Uterus (tissue), 3 donors: ENCODE measurements at regions not wholly inside any gene's neighbourhood (a gene's known extent, or its start where the extent isn't known, plus 50 kb on each side); places are given as distances from the start of the nearest gene placed in this dataset.
"Not testable (repeated sequence)": the region's sequence is repeated elsewhere in the genome, so short reads cannot be mapped to it uniquely, and the experiment has no call there.

Experiments used
- DNase-seq, 2 donors: peaks; one replicate each; pipeline ENCODE4 v3.0.0-alpha.2; 2019 to 2020
- H3K27ac ChIP-seq, 2 donors: fragments of 200-600 bp; sonication (generic); 1 replicate in 1 of 2; 2 replicates in 1 of 2; pipeline ENCODE4 v1.5.1; 2016 to 2018
- H3K27me3 ChIP-seq, 2 donors: fragments of 200-600 bp; sonication (generic); one replicate each; pipeline ENCODE4 v1.5.1; 2018 to 2019; ENCODE audit warnings: control low read depth in 1 of 2
- H3K36me3 ChIP-seq, 2 donors: fragments of 200-600 bp; sonication (generic); one replicate each; pipeline ENCODE4 v1.5.1; 2019; ENCODE audit warnings: control low read depth in 1 of 2
- H3K4me1 ChIP-seq, 2 donors: fragments of 200-600 bp; sonication (generic); one replicate each; pipeline ENCODE4 v1.5.1; 2018 to 2019; ENCODE audit warnings: control low read depth in 1 of 2
- H3K4me3 ChIP-seq, 2 donors: fragments of 200-600 bp; sonication (generic); 1 replicate in 1 of 2; 2 replicates in 1 of 2; pipeline ENCODE4 v1.5.1; 2018 to 2019; ENCODE audit warnings: mild to moderate bottlenecking in 1 of 2
- H3K9me3 ChIP-seq, 2 donors: fragments of 200-600 bp; sonication (generic); one replicate each; pipeline ENCODE4 v1.5.1; 2019; ENCODE audit warnings: control low read depth in 1 of 2
- CTCF ChIP-seq, 4 experiments: fragments of 200-600 bp in 2 of 4; fragments of 450-650 bp in 2 of 4; sonication (generic) in 2 of 4; IDR thresholded peaks; one replicate each; pipeline ENCODE4 v1.5.1; 2016 to 2019; ENCODE audit warnings: antibody characterized with exemption in 4 of 4, mild to moderate bottlenecking in 2 of 4, moderate library complexity in 1 of 4
- POLR2A ChIP-seq, 2 donors: fragments of 450-650 bp; IDR thresholded peaks; one replicate each; pipeline ENCODE4 v1.6.1; 2016; ENCODE audit warnings: antibody characterized with exemption in 2 of 2, mild to moderate bottlenecking in 1 of 2, moderate library complexity in 1 of 2
- intact Hi-C: fragments of 100-400 bp; cut with DNase I; formaldehyde crosslinking; loops from one replicate; pipeline ENCODE4 v1.15.1; 2023; ENCODE audit warnings: low total_unique reads
- donor health status: DM: yes; HTN: yes; CAD: no.

- intact Hi-C loops: no loop called here
- no peak for DNase-seq
Observed at GRCh38 chr4:124839786-124840390, 127.4 kb upstream of the ANKRD50 start.

GRCh38 chr4:124833831-124834505 lies 121.4 kb upstream of the ANKRD50 start:
- Histone ChIP-seq H3K4me1 (no peaks in the 10 kb centered on the region), H3K27ac (no peak overlapping the region), H3K36me3 (no peaks in the 10 kb centered on the region), H3K27me3 (no peaks in the 10 kb centered on the region), H3K9me3 (no peaks in the 10 kb centered on the region), H3K4me3 (no peak overlapping the region)
- DNase-seq: no peak
- no peak for TF ChIP-seq CTCF (IDR thresholded peaks at IDR 0.05)
- no peak for TF ChIP-seq POLR2A (IDR thresholded peaks at IDR 0.05)
- intact Hi-C loops: no loop called here

More at GRCh38 chr4:124839786-124840390, 127.4 kb upstream of the ANKRD50 start:
- no peak overlapping the region for H3K4me3 ChIP-seq
- H3K9me3 ChIP-seq: peaks cover 0 to 7% of the 10 kb centered on the region in 2 donors
- TF ChIP-seq CTCF (IDR thresholded peaks at IDR 0.05): no peak
- TF ChIP-seq POLR2A (IDR thresholded peaks at IDR 0.05): no peak
- H3K27me3 ChIP-seq: no peaks in the 10 kb centered on the region
- H3K27ac ChIP-seq: no peak overlapping the region
- no peaks in the 10 kb centered on the region for H3K36me3 ChIP-seq
- no peaks in the 10 kb centered on the region for H3K4me1 ChIP-seq

- TF ChIP-seq CTCF (IDR thresholded peaks at IDR 0.05): no peak
- TF ChIP-seq POLR2A (IDR thresholded peaks at IDR 0.05): no peak
- no peak for DNase-seq
- no peak overlapping the region for H3K4me3 ChIP-seq
- no peaks in the 10 kb centered on the region for H3K9me3 ChIP-seq
- H3K4me1 ChIP-seq: no peaks in the 10 kb centered on the region
- intact Hi-C loops: no loop called here
- no peak overlapping the region for H3K27ac ChIP-seq
- H3K36me3 ChIP-seq: no peaks in the 10 kb centered on the region
- no peaks in the 10 kb centered on the region for H3K27me3 ChIP-seq
Observed at GRCh38 chr4:124828382-124828781, 115.8 kb upstream of the ANKRD50 start.

GRCh38 chr4:124817531-124817930 lies 105.0 kb upstream of the ANKRD50 start:
- Histone ChIP-seq H3K9me3 (no peaks in the 10 kb centered on the region), H3K27me3 (no peaks in the 10 kb centered on the region), H3K27ac (no peak overlapping the region), H3K36me3 (no peaks in the 10 kb centered on the region), H3K4me3 (no peak overlapping the region), H3K4me1 (no peaks in the 10 kb centered on the region)
- TF ChIP-seq CTCF (IDR thresholded peaks at IDR 0.05) (no peak), POLR2A (IDR thresholded peaks at IDR 0.05) (no peak)
- intact Hi-C loops: no loop called here
- DNase-seq: no peak

GRCh38 chr4:124812203-124812602 lies 99.7 kb upstream of the ANKRD50 start:
- DNase-seq, H3K27me3 ChIP-seq, H3K4me1 ChIP-seq, H3K4me3 ChIP-seq, H3K27ac ChIP-seq, H3K36me3 ChIP-seq, intact Hi-C loops, H3K9me3 ChIP-seq: not testable (repeated sequence)
